ENCODE measurements at regions not wholly inside any gene's neighbourhood (a gene's known extent, or its start where the extent isn't known, plus 50 kb on each side); places are given as distances from the start of the nearest gene placed in this dataset.
"Not testable (repeated sequence)": the region's sequence is repeated elsewhere in the genome, so short reads cannot be mapped to it uniquely, and the experiment has no call there.

GRCh38 chr1:221575605-221576004 is 166.3 kb downstream of the DUSP10 start:
- no peak for DNase-seq (ENCODE audit: low spot score)

GRCh38 chr1:221576268-221576667 is 165.6 kb downstream of the DUSP10 start:
- no peak for DNase-seq (ENCODE audit: low spot score)

- no peak for DNase-seq (ENCODE audit: low spot score)
Observed at GRCh38 chr1:221583465-221583864, 158.4 kb downstream of the DUSP10 start.

- DNase-seq (ENCODE audit: low spot score): not testable (repeated sequence)
Observed at GRCh38 chr1:221587013-221587412, 154.9 kb downstream of the DUSP10 start.

GRCh38 chr1:221591250-221591649 is 150.6 kb downstream of the DUSP10 start:
- not testable (repeated sequence) for DNase-seq (ENCODE audit: low spot score)

GRCh38 chr1:221594576-221594975 is 147.3 kb downstream of the DUSP10 start:
- DNase-seq (ENCODE audit: low spot score): no peak

GRCh38 chr1:221598122-221598521 is 143.8 kb downstream of the DUSP10 start:
- no peak for DNase-seq (ENCODE audit: low spot score)

GRCh38 chr1:221601166-221601565 is 140.7 kb downstream of the DUSP10 start:
- no peak for DNase-seq (ENCODE audit: low spot score)

- no peak for DNase-seq (ENCODE audit: low spot score)
Observed at GRCh38 chr1:221602830-221603229, 139.1 kb downstream of the DUSP10 start.

- not testable (repeated sequence) for DNase-seq (ENCODE audit: low spot score)
Observed at GRCh38 chr1:221604390-221604789, 137.5 kb downstream of the DUSP10 start.

- no peak for DNase-seq (ENCODE audit: low spot score)
Observed at GRCh38 chr1:221604948-221605347, 136.9 kb downstream of the DUSP10 start.

- no peak for DNase-seq (ENCODE audit: low spot score)
Observed at GRCh38 chr1:221605569-221605968, 136.3 kb downstream of the DUSP10 start.

- DNase-seq (ENCODE audit: low spot score): no peak
Observed at GRCh38 chr1:221606256-221606655, 135.6 kb downstream of the DUSP10 start.

GRCh38 chr1:221608835-221609320 is 133.0 kb downstream of the DUSP10 start:
- no peak for DNase-seq (ENCODE audit: low spot score)

GRCh38 chr1:221611656-221612046 is 130.2 kb downstream of the DUSP10 start:
- DNase-seq (ENCODE audit: low spot score): no peak

GRCh38 chr1:221612047-221612777 is 129.7 kb downstream of the DUSP10 start:
- DNase-seq (ENCODE audit: low spot score): no peak

GRCh38 chr1:221620437-221621384 is 121.2 kb downstream of the DUSP10 start:
- no peak for DNase-seq (ENCODE audit: low spot score)

GRCh38 chr1:221621683-221622082 is 120.2 kb downstream of the DUSP10 start:
- DNase-seq (ENCODE audit: low spot score): no peak

- DNase-seq (ENCODE audit: low spot score): no peak
Observed at GRCh38 chr1:221622389-221622788, 119.5 kb downstream of the DUSP10 start.

GRCh38 chr1:221625026-221625425 is 116.9 kb downstream of the DUSP10 start:
- no peak for DNase-seq (ENCODE audit: low spot score)

GRCh38 chr1:221626041-221626440 is 115.8 kb downstream of the DUSP10 start:
- DNase-seq (ENCODE audit: low spot score): no peak

- DNase-seq (ENCODE audit: low spot score): no peak
Observed at GRCh38 chr1:221630236-221630635, 111.7 kb downstream of the DUSP10 start.

- no peak for DNase-seq (ENCODE audit: low spot score)
Observed at GRCh38 chr1:221631556-221631955, 110.3 kb downstream of the DUSP10 start.

All from hematopoietic multipotent progenitor cell treated with erythropoietin and hydrocortisone succinate and interleukin-3 and kit ligand, for 15 days (in vitro differentiated cells).